ENCODE measurements at regions not wholly inside any gene's neighbourhood (a gene's known extent, or its start where the extent isn't known, plus 50 kb on each side); places are given as distances from the start of the nearest gene placed in this dataset.
"Not testable (repeated sequence)": the region's sequence is repeated elsewhere in the genome, so short reads cannot be mapped to it uniquely, and the experiment has no call there.

GRCh38 chr5:56310711-56311204, 77.6 kb upstream of the ANKRD55 start:
- no peak for DNase-seq

GRCh38 chr5:56309262-56309826, 76.2 kb upstream of the ANKRD55 start:
- DNase-seq, result no peak

GRCh38 chr5:56307714-56308333, 74.7 kb upstream of the ANKRD55 start:
- no peak for DNase-seq

GRCh38 chr5:56306433-56307150, 73.5 kb upstream of the ANKRD55 start:
- DNase-seq, result no peak

GRCh38 chr5:56305001-56305950, 72.1 kb upstream of the ANKRD55 start:
- DNase-seq, result no peak

GRCh38 chr5:56303511-56303910, 70.4 kb upstream of the ANKRD55 start:
- no peak for DNase-seq

- DNase-seq, result no peak
These were observed 68.9 kb upstream of the ANKRD55 start for GRCh38 chr5:56302027-56302426.

GRCh38 chr5:56301069-56301468, 67.9 kb upstream of the ANKRD55 start:
- DNase-seq, result no peak

GRCh38 chr5:56299212-56299611, 66.1 kb upstream of the ANKRD55 start:
- DNase-seq, result no peak

GRCh38 chr5:56298336-56299090, 65.4 kb upstream of the ANKRD55 start:
- DNase-seq, result no peak

- DNase-seq, result no peak
These were observed 64.7 kb upstream of the ANKRD55 start for GRCh38 chr5:56297851-56298250.

- not testable (repeated sequence) for DNase-seq
These were observed 62.2 kb upstream of the ANKRD55 start for GRCh38 chr5:56295311-56295710.

- DNase-seq, result no peak
These were observed 61.2 kb upstream of the ANKRD55 start for GRCh38 chr5:56294354-56294753.

GRCh38 chr5:56292874-56293273, 59.7 kb upstream of the ANKRD55 start:
- not testable (repeated sequence) for DNase-seq

GRCh38 chr5:56291661-56292374, 58.7 kb upstream of the ANKRD55 start:
- no peak for DNase-seq

GRCh38 chr5:56291079-56291643, 58.0 kb upstream of the ANKRD55 start:
- DNase-seq, result no peak

- DNase-seq, result no peak
These were observed 57.4 kb upstream of the ANKRD55 start for GRCh38 chr5:56290378-56291078.

- no peak for DNase-seq
These were observed 56.5 kb upstream of the ANKRD55 start for GRCh38 chr5:56289602-56289987.

- no peak for DNase-seq
These were observed 55.9 kb upstream of the ANKRD55 start for GRCh38 chr5:56288873-56289601.
